OCI-LY7 (cell line): ENCODE measurements at regions not wholly inside any gene's neighbourhood (a gene's known extent, or its start where the extent isn't known, plus 50 kb on each side); places are given as distances from the start of the nearest gene placed in this dataset.

Experiments
- EZH2phosphoT487 ChIP-seq: fragments of 200-600 bp; sonication (generic); IDR thresholded peaks from 2 replicates; pipeline ENCODE4 v1.6.1; 2018; ENCODE audit warnings: low read depth, borderline replicate concordance, mild to moderate bottlenecking, mixed run types, antibody characterized with exemption, low read length, moderate library complexity, mixed read lengths
- TF ChIP-seq, protein P1 (sequence below): fragments of 200-600 bp; sonication (generic); conservative IDR thresholded peaks from 2 replicates; pipeline ENCODE4 v1.5.1; 2014; ENCODE audit warnings: mild to moderate bottlenecking, antibody characterized with exemption, low read length, moderate library complexity, mixed read lengths

DNA sequence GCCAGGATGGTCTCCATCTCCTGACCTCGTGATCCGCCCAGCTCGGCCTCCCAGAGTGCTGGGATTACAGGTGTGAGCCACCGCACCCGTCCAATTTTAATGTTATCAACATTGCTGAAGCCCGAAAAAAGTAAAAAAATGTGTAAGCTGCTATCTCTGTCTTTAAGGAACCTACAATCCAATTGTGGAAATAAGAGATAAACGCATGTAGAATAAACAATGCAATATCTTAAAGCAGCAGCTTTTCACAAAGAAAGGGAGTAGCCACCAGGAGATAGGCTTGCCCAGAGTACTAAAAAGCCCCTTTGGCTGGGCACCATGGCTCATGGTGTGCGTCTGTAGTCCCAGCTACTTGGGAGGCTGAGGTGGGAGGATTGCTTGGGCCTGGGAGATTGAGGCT lies 282.9 kb upstream of the LYZL1 start:
- TF ChIP-seq, protein P1, sequence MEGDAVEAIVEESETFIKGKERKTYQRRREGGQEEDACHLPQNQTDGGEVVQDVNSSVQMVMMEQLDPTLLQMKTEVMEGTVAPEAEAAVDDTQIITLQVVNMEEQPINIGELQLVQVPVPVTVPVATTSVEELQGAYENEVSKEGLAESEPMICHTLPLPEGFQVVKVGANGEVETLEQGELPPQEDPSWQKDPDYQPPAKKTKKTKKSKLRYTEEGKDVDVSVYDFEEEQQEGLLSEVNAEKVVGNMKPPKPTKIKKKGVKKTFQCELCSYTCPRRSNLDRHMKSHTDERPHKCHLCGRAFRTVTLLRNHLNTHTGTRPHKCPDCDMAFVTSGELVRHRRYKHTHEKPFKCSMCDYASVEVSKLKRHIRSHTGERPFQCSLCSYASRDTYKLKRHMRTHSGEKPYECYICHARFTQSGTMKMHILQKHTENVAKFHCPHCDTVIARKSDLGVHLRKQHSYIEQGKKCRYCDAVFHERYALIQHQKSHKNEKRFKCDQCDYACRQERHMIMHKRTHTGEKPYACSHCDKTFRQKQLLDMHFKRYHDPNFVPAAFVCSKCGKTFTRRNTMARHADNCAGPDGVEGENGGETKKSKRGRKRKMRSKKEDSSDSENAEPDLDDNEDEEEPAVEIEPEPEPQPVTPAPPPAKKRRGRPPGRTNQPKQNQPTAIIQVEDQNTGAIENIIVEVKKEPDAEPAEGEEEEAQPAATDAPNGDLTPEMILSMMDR = no peak
- no peak for TF ChIP-seq EZH2phosphoT487
